ENCODE measurements at regions not wholly inside any gene's neighbourhood (a gene's known extent, or its start where the extent isn't known, plus 50 kb on each side); places are given as distances from the start of the nearest gene placed in this dataset.
A peak's percentile ranks its signal among the peaks of the same experiment; 100 is the strongest.

DNA sequence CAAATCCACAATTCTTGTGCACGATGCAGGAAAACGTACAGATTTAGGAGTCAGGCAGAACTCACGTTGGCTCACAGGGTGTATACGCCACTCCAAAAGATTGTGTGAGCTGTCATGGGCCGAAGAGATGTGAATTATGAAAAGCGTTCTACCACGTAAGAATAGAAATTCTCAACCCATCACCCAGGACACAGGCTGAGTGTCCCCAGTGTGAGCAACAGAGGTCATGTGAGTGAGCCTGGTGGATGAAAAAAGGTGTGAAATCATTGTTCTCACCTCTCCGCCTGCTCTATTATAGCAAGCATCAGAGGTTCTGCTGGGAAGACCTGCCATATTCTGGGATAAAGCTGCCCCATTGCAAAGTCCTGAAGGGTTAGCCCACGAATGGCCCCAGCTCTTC, 235.0 kb downstream of the MN1 start:
- ChIA-PET POLR2A (ENCODE audit: low non-redundant PET) (no interaction called here), CTCF (no interaction called here)

DNA sequence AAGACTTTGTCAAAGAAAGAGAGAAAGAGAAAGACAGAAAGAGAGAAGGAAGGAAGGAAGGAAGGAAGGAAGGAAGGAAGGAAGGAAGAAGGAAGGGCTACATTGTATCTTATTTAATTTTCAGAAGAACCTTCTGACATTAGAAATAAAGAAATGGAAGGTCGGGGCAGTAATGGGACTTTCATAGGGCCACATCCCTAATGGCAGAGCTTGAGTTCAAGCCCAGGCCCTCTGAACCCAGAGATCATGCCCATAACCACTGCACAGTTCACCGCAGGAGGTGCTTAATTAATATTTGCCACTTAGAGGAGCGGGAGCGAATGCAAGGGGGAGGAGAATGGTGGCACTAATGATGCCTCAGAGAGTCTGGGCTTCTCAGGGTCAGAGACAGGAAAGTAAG, 233.3 kb downstream of the MN1 start:
- H3K4me1 ChIP-seq (ENCODE audit: insufficient read depth, low read length, poor library complexity, severe bottlenecking): peaks cover 7% of the 10 kb centered on the region
- no peaks in the 10 kb centered on the region for H3K36me3 ChIP-seq (ENCODE audit: insufficient read depth, low read length, poor library complexity, severe bottlenecking)
- ChIA-PET POLR2A (ENCODE audit: low non-redundant PET) (no interaction called here), CTCF (no interaction called here)
- no peak for TF ChIP-seq EZH2 (IDR thresholded peaks at IDR 0.05; ENCODE audit: borderline replicate concordance, low read depth, low read length, poor library complexity, severe bottlenecking)
- TF ChIP-seq, protein P1, sequence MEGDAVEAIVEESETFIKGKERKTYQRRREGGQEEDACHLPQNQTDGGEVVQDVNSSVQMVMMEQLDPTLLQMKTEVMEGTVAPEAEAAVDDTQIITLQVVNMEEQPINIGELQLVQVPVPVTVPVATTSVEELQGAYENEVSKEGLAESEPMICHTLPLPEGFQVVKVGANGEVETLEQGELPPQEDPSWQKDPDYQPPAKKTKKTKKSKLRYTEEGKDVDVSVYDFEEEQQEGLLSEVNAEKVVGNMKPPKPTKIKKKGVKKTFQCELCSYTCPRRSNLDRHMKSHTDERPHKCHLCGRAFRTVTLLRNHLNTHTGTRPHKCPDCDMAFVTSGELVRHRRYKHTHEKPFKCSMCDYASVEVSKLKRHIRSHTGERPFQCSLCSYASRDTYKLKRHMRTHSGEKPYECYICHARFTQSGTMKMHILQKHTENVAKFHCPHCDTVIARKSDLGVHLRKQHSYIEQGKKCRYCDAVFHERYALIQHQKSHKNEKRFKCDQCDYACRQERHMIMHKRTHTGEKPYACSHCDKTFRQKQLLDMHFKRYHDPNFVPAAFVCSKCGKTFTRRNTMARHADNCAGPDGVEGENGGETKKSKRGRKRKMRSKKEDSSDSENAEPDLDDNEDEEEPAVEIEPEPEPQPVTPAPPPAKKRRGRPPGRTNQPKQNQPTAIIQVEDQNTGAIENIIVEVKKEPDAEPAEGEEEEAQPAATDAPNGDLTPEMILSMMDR (conservative IDR thresholded peaks at IDR 0.05; ENCODE audit: low read depth, low read length): no peak
- H3K27ac ChIP-seq (ENCODE audit: low read depth, low read length, poor library complexity, severe bottlenecking): no peak overlapping the region
- H3K4me3 ChIP-seq (ENCODE audit: low read depth, low read length, poor library complexity, severe bottlenecking): no peak overlapping the region
- BruUV-seq (replicated peaks): no TSS peak
- DNase-seq (ENCODE audit: low spot score): peak; percentile 53
- H3K27me3 ChIP-seq (replicated peaks; ENCODE audit: insufficient read depth, low read depth, low read length, poor library complexity): no peaks in the 10 kb centered on the region
- intact Hi-C loops (cut with micrococcal nuclease; ENCODE audit: unreplicated experiment): no loop called here
- no peaks in the 10 kb centered on the region for H3K9me3 ChIP-seq (ENCODE audit: low read depth, low read length, poor library complexity, severe bottlenecking)

More for the DNA sequence above, 235.0 kb downstream of the MN1 start:
- H3K36me3 ChIP-seq (ENCODE audit: insufficient read depth, low read length, poor library complexity, severe bottlenecking): no peaks in the 10 kb centered on the region
- no TSS peak for BruUV-seq (replicated peaks)
- peaks cover 7% of the 10 kb centered on the region for H3K4me1 ChIP-seq (ENCODE audit: insufficient read depth, low read length, poor library complexity, severe bottlenecking)
- no peaks in the 10 kb centered on the region for H3K27me3 ChIP-seq (replicated peaks; ENCODE audit: insufficient read depth, low read depth, low read length, poor library complexity)
- H3K27ac ChIP-seq (ENCODE audit: low read depth, low read length, poor library complexity, severe bottlenecking): no peak overlapping the region
- DNase-seq (ENCODE audit: low spot score): no peak
- H3K4me3 ChIP-seq (ENCODE audit: low read depth, low read length, poor library complexity, severe bottlenecking): no peak overlapping the region
- TF ChIP-seq, protein P1 (conservative IDR thresholded peaks at IDR 0.05; ENCODE audit: low read depth, low read length): no peak
- TF ChIP-seq EZH2 (IDR thresholded peaks at IDR 0.05; ENCODE audit: borderline replicate concordance, low read depth, low read length, poor library complexity, severe bottlenecking): no peak
- H3K9me3 ChIP-seq (ENCODE audit: low read depth, low read length, poor library complexity, severe bottlenecking): no peaks in the 10 kb centered on the region
- intact Hi-C loops (cut with micrococcal nuclease; ENCODE audit: unreplicated experiment): no loop called here

DNA sequence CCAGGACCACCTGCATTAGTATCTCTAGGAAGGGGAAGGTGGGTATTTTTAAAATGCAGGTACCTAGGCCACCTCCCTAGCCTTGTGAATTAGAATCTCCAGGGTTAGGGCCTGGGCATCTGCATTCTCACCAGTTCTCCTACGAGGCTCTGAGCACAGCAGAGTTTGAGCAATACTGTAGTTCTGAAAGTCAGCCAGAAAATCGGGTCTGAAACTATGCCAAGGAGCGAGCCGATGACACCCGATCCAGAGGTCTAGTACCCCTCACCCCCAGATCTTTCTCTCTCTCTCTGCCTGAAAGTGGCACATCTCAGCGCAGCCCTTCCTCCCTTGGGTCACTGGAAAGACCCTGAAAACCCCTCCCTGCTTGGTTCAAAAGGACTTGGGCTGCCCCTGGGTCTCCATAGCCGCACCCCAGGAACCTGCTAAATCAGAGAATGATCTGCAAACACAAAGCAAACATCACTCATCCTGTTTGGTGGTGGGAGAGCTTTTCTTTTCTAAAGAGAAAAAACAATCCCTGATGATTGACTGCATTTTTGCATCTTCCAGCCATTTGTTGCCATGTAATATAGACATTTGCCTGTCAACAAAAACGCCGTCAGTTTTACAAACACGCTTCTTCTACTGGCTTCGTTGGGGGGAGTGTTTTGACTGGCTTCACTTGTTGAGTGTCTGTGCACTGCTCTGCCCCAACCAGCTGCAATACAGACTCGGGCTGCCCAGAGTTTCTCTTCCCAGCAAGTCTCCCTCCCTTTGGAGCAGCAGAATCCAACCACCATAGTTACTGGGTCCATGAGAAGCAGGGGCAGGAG, 229.9 kb downstream of the MN1 start:
- Histone ChIP-seq H3K4me1 (ENCODE audit: insufficient read depth, low read length, poor library complexity, severe bottlenecking) (peaks cover 7% of the 10 kb centered on the region), H3K4me3 (ENCODE audit: low read depth, low read length, poor library complexity, severe bottlenecking) (no peak overlapping the region), H3K9me3 (ENCODE audit: low read depth, low read length, poor library complexity, severe bottlenecking) (no peaks in the 10 kb centered on the region), H3K27ac (ENCODE audit: low read depth, low read length, poor library complexity, severe bottlenecking) (no peak overlapping the region), H3K36me3 (ENCODE audit: insufficient read depth, low read length, poor library complexity, severe bottlenecking) (no peaks in the 10 kb centered on the region), H3K27me3 (replicated peaks; ENCODE audit: insufficient read depth, low read depth, low read length, poor library complexity) (no peaks in the 10 kb centered on the region)
- no TSS peak for BruUV-seq (replicated peaks)
- POLR2A ChIA-PET (ENCODE audit: low non-redundant PET): no interaction called here
- intact Hi-C loops (cut with micrococcal nuclease; ENCODE audit: unreplicated experiment): no loop called here
- DNase-seq (ENCODE audit: low spot score): no peak
- CTCF ChIA-PET: no interaction called here
- no peak for TF ChIP-seq EZH2 (IDR thresholded peaks at IDR 0.05; ENCODE audit: borderline replicate concordance, low read depth, low read length, poor library complexity, severe bottlenecking)
- TF ChIP-seq, protein P1 (conservative IDR thresholded peaks at IDR 0.05; ENCODE audit: low read depth, low read length): no peak

All from A673 (cell line).